H1 (cell line): ENCODE measurements at regions not wholly inside any gene's neighbourhood (a gene's known extent, or its start where the extent isn't known, plus 50 kb on each side); places are given as distances from the start of the nearest gene placed in this dataset.

ENCODE experiments used
- ATF3 ChIP-seq: IDR thresholded peaks from 2 replicates; pipeline ENCODE4 v1.6.1; 2011; ENCODE audit warnings: low read depth, mild to moderate bottlenecking, low read length; ENCODE audit not compliant: insufficient read depth

GRCh38 chr22:44594951-44595350 is 96.9 kb upstream of the RTL6 start (continued):
- TF ChIP-seq ATF3 = no peak
